CD14-positive monocyte (primary cell): ENCODE measurements at regions not wholly inside any gene's neighbourhood (a gene's known extent, or its start where the extent isn't known, plus 50 kb on each side); places are given as distances from the start of the nearest gene placed in this dataset.
"Not testable (repeated sequence)": the region's sequence is repeated elsewhere in the genome, so short reads cannot be mapped to it uniquely, and the experiment has no call there.

ENCODE experiments used
- DNase-seq, 3 donors: peaks; one replicate each; pipeline ENCODE4 v3.0.0-alpha.2; 2011 to 2022
- H2AFZ ChIP-seq: 2 replicates; pipeline ENCODE4 v1.6.0; 2012; ENCODE audit warnings: mild to moderate bottlenecking, low read depth, low read length, inconsistent platforms; ENCODE audit not compliant: insufficient read depth, poor library complexity, severe bottlenecking
- H3K27ac ChIP-seq, 2 donors: 1 replicate in 1 of 2; 2 replicates in 1 of 2; pipeline ENCODE4 v1.5.1; 2012 to 2013; ENCODE audit warnings: low read length in 2 of 2, control low read depth in 1 of 2, inconsistent platforms in 1 of 2, low read depth in 1 of 2, mild to moderate bottlenecking in 1 of 2
- H3K27me3 ChIP-seq, 2 donors: one replicate each; pipeline versions ENCODE4 v1.6.0 to v1.6.1; 2011 to 2013; ENCODE audit warnings: low read length in 2 of 2; ENCODE audit not compliant: control insufficient read depth in 2 of 2, insufficient read depth in 2 of 2
- H3K36me3 ChIP-seq, 2 donors: replicated peaks in 1 of 2; 1 replicate in 1 of 2; 2 replicates in 1 of 2; pipeline versions ENCODE4 v1.5.1 to v1.6.1; 2012 to 2013; ENCODE audit warnings: low read length in 2 of 2, control low read depth in 1 of 2, inconsistent platforms in 1 of 2, mild to moderate bottlenecking in 1 of 2; ENCODE audit not compliant: insufficient read depth in 2 of 2, control insufficient read depth in 1 of 2
- H3K4me1 ChIP-seq, 2 donors: 1 replicate in 1 of 2; 2 replicates in 1 of 2; pipeline versions ENCODE4 v1.5.1 to v1.6.1; 2012 to 2013; ENCODE audit warnings: low read length in 2 of 2, control low read depth in 1 of 2, inconsistent platforms in 1 of 2, mild to moderate bottlenecking in 1 of 2, moderate library complexity in 1 of 2; ENCODE audit not compliant: insufficient read depth in 2 of 2, control insufficient read depth in 1 of 2
- H3K4me2 ChIP-seq: replicated peaks from 2 replicates; pipeline ENCODE3; 2012; ENCODE audit warnings: low read length, moderate library complexity, mild to moderate bottlenecking; ENCODE audit not compliant: poor library complexity, severe bottlenecking; ENCODE audit errors: extremely low read depth
- H3K4me3 ChIP-seq, 3 experiments: fragments of 200-600 bp in 1 of 3; sonication (generic) in 1 of 3; replicated peaks in 1 of 3; 1 replicate in 2 of 3; 2 replicates in 1 of 3; pipeline ENCODE4 v1.5.1; 2011 to 2013; ENCODE audit warnings: low read length in 3 of 3, mild to moderate bottlenecking in 3 of 3, control low read depth in 2 of 3, low read depth in 2 of 3, inconsistent platforms in 1 of 3, moderate library complexity in 1 of 3
- H3K79me2 ChIP-seq: 2 replicates; pipeline ENCODE4 v1.6.0; 2012; ENCODE audit warnings: mild to moderate bottlenecking, control low read depth, inconsistent platforms, low read length, moderate library complexity; ENCODE audit not compliant: insufficient read depth
- H3K9ac ChIP-seq: 2 replicates; pipeline ENCODE4 v1.6.0; 2017; ENCODE audit warnings: low read length, mild to moderate bottlenecking; ENCODE audit not compliant: insufficient read depth, poor library complexity, severe bottlenecking
- H3K9me3 ChIP-seq, 2 donors: replicated peaks in 1 of 2; 1 replicate in 1 of 2; 2 replicates in 1 of 2; pipeline versions ENCODE4 v1.5.1 to v1.6.1; 2012 to 2013; ENCODE audit warnings: low read length in 2 of 2, control low read depth in 1 of 2; ENCODE audit not compliant: control insufficient read depth in 1 of 2, insufficient read depth in 1 of 2
- H4K20me1 ChIP-seq: 2 replicates; pipeline ENCODE4 v1.6.0; 2012; ENCODE audit warnings: mild to moderate bottlenecking, low read length, control low read depth, moderate library complexity; ENCODE audit not compliant: insufficient read depth
- H3K27ac Mint-ChIP-seq, 7 donors: one replicate each; pipeline ENCODE4 v1.8.0; 2020; ENCODE audit warnings: mild to moderate bottlenecking in 7 of 7, mixed read lengths in 7 of 7, moderate library complexity in 6 of 7, inconsistent platforms in 2 of 7
- H3K27me3 Mint-ChIP-seq, 3 donors: one replicate each; pipeline ENCODE4 v1.8.0; 2021 to 2022; ENCODE audit warnings: low read depth in 3 of 3, mild to moderate bottlenecking in 3 of 3, mixed read lengths in 3 of 3, moderate library complexity in 3 of 3, inconsistent platforms in 1 of 3
- H3K36me3 Mint-ChIP-seq, 2 donors: one replicate each; pipeline ENCODE4 v1.8.0; 2020; ENCODE audit warnings: mixed read lengths in 2 of 2, inconsistent platforms in 1 of 2, mild to moderate bottlenecking in 1 of 2
- H3K4me1 Mint-ChIP-seq: one replicate; pipeline ENCODE4 v1.8.0; 2020; ENCODE audit warnings: mild to moderate bottlenecking, mixed read lengths
- H3K4me3 Mint-ChIP-seq, 2 donors: one replicate each; pipeline ENCODE4 v1.8.0; 2020; ENCODE audit warnings: mild to moderate bottlenecking in 2 of 2, mixed read lengths in 2 of 2, moderate library complexity in 1 of 2
- H3K9me3 Mint-ChIP-seq, 7 donors: one replicate each; pipeline ENCODE4 v1.8.0; 2020 to 2022; ENCODE audit warnings: mixed read lengths in 7 of 7, mild to moderate bottlenecking in 6 of 7, moderate library complexity in 6 of 7, inconsistent platforms in 2 of 7
- intact Hi-C, 2 donors: fragments of 100-400 bp; cut with micrococcal nuclease; formaldehyde crosslinking; loops; one replicate each; pipeline versions ENCODE4 v1.15.0 to v1.15.1; 2023
- TF ChIP-seq, protein P1 (sequence below): fragments of 200-600 bp; IDR thresholded peaks from one replicate; pipeline ENCODE4 v1.8.0; 2022; ENCODE audit warnings: antibody characterized with exemption, mild to moderate bottlenecking

DNA sequence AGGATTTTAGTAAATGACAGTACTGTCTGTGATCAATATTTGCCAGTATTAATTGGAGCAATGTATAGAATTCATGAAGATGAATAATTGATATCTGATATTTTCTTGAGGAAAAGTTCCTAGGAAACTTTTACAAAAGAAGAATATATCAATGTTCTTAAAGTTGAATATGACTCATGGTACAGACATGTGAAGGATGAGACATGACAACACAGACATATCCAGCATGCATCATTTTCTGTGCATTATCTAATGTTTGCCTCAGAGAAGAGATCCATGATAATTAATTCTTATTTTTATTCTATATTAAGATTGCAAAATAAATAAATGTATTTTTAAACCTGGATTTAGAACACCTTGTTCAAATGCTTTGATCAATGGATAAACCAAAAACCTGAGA, 452.9 kb upstream of the EPHA5 start:
- H3K9ac ChIP-seq = no peak overlapping the region
- H3K4me3 ChIP-seq = no peak overlapping the region
- H3K27ac ChIP-seq = no peak overlapping the region
- Mint-ChIP-seq H3K9me3 (peaks cover 0 to 1% (median 0%) of the 10 kb centered on the region in 7 donors), H3K27me3 (no peaks in the 10 kb centered on the region), H3K4me1 (no peaks in the 10 kb centered on the region), H3K4me3 (no peak overlapping the region), H3K27ac (no peak overlapping the region), H3K36me3 (no peaks in the 10 kb centered on the region)
- TF ChIP-seq, protein P1, sequence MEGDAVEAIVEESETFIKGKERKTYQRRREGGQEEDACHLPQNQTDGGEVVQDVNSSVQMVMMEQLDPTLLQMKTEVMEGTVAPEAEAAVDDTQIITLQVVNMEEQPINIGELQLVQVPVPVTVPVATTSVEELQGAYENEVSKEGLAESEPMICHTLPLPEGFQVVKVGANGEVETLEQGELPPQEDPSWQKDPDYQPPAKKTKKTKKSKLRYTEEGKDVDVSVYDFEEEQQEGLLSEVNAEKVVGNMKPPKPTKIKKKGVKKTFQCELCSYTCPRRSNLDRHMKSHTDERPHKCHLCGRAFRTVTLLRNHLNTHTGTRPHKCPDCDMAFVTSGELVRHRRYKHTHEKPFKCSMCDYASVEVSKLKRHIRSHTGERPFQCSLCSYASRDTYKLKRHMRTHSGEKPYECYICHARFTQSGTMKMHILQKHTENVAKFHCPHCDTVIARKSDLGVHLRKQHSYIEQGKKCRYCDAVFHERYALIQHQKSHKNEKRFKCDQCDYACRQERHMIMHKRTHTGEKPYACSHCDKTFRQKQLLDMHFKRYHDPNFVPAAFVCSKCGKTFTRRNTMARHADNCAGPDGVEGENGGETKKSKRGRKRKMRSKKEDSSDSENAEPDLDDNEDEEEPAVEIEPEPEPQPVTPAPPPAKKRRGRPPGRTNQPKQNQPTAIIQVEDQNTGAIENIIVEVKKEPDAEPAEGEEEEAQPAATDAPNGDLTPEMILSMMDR = no peak
- H2AFZ ChIP-seq = no peak overlapping the region
- intact Hi-C loops = no loop called here
- H3K36me3 ChIP-seq = no peaks in the 10 kb centered on the region
- H3K27me3 ChIP-seq = no peaks in the 10 kb centered on the region
- H3K9me3 ChIP-seq = no peaks in the 10 kb centered on the region
- H3K79me2 ChIP-seq = no peaks in the 10 kb centered on the region
- no peak for DNase-seq
- H3K4me1 ChIP-seq = no peaks in the 10 kb centered on the region
- no peak overlapping the region for H3K4me2 ChIP-seq
- no peaks in the 10 kb centered on the region for H4K20me1 ChIP-seq

DNA sequence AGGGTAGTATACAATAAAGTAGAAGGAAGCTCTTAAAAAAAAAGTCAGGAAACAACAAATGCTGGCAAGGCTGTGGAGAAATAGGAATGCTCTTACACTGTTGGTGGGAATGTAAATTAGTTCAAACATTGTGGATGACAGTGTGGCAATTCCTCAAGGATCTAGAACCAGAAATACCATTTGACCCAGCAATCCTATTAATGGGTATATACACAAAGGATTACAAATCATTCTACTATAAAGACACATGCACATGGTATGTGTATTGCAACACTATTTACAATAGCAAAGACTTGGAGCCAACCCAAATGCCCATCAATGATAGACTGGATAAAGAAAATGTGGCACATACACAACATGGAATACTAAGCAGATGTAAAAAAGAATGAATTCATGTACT, 444.9 kb upstream of the EPHA5 start:
- H3K4me1 Mint-ChIP-seq, H2AFZ ChIP-seq, H3K4me3 Mint-ChIP-seq, H3K36me3 Mint-ChIP-seq, H3K4me1 ChIP-seq, H3K9me3 ChIP-seq, H3K36me3 ChIP-seq, H3K27me3 ChIP-seq, H3K79me2 ChIP-seq, intact Hi-C loops, H3K9me3 Mint-ChIP-seq, H4K20me1 ChIP-seq, H3K27ac ChIP-seq, H3K4me2 ChIP-seq, H3K4me3 ChIP-seq, H3K27ac Mint-ChIP-seq, H3K9ac ChIP-seq, DNase-seq, H3K27me3 Mint-ChIP-seq: not testable (repeated sequence)
